Adrenal gland (tissue), 9 donors: ENCODE measurements at regions not wholly inside any gene's neighbourhood (a gene's known extent, or its start where the extent isn't known, plus 50 kb on each side); places are given as distances from the start of the nearest gene placed in this dataset.

Experiments used
- DNase-seq, 7 donors: peaks; one replicate each; pipeline ENCODE4 v3.0.0-alpha.2; 2019 to 2020
- H3K27ac ChIP-seq, 5 donors: fragments of 200-600 bp; sonication (generic) in 4 of 5; 1 replicate in 3 of 5; 2 replicates in 2 of 5; pipeline versions ENCODE4 v1.5.1 to v1.8.0; 2016 to 2020; ENCODE audit warnings: mild to moderate bottlenecking in 1 of 5
- H3K27me3 ChIP-seq: fragments of 200-600 bp; 2 replicates; pipeline ENCODE4 v1.8.0; 2021
- H3K36me3 ChIP-seq, 2 donors: fragments of 200-600 bp; replicated peaks in 1 of 2; 1 replicate in 1 of 2; 2 replicates in 1 of 2; pipeline versions ENCODE4 v1.5.1 to v1.8.0; 2018 to 2022
- H3K4me1 ChIP-seq, 2 donors: fragments of 200-600 bp; replicated peaks in 1 of 2; 1 replicate in 1 of 2; 2 replicates in 1 of 2; pipeline versions ENCODE4 v1.5.1 to v1.8.0; 2018 to 2021
- H3K4me3 ChIP-seq, 4 donors: fragments of 200-600 bp; sonication (generic) in 3 of 4; one replicate each; pipeline ENCODE4 v1.5.1; 2016 to 2018
- H3K9me3 ChIP-seq, 3 donors: fragments of 200-600 bp; sonication (generic) in 1 of 3; replicated peaks in 1 of 3; 1 replicate in 2 of 3; 2 replicates in 1 of 3; pipeline versions ENCODE4 v1.5.1 to v1.8.0; 2016 to 2021
- CTCF ChIP-seq, 6 experiments: fragments of 450-650 bp in 4 of 6; fragments of 200-600 bp in 2 of 6; sonication (generic) in 1 of 6; IDR thresholded peaks; 1 replicate in 5 of 6; 2 replicates in 1 of 6; pipeline versions ENCODE4 v1.5.1 to v1.8.0; 2016 to 2021; ENCODE audit warnings: antibody characterized with exemption in 6 of 6, mild to moderate bottlenecking in 2 of 6, moderate library complexity in 1 of 6
- POLR2A ChIP-seq, 2 donors: fragments of 450-650 bp; IDR thresholded peaks; one replicate each; pipeline ENCODE4 v1.6.1; 2017; ENCODE audit warnings: antibody characterized with exemption in 2 of 2, mild to moderate bottlenecking in 2 of 2, moderate library complexity in 1 of 2
- WGBS, 4 donors: extraction: QIAGEN DNeasy Blood & Tissue Kit in 2 of 4; methylation state at CpG; one replicate each; pipeline versions ENCODE4 v1.1.5 to v1.1.7; 2013 to 2017; 5-methylcytosine and 5-hydroxymethylcytosine counted together
- intact Hi-C, 2 donors: fragments of 100-400 bp; cut with DNase I; formaldehyde crosslinking; loops; one replicate each; pipeline versions ENCODE4 v1.14.1 to v1.15.0; 2022 to 2023
- donor health status: healthy with polysubstance abuse.
- donor health status: Bipolar disorder and iron deficiency.
- donor health status: DM: yes; HTN: yes; CAD: no.
- donor health status: DM: no; HTN: no; CAD: no.
- donor health status: DM: no; HTN: no; CAD: no.

GRCh38 chr3:194767446-194768207, 81.9 kb downstream of the FAM43A start:
- Histone ChIP-seq H3K4me1 (peaks cover 0 to 7% of the 10 kb centered on the region in 2 donors), H3K9me3 (no peaks in the 10 kb centered on the region), H3K27ac (no peak overlapping the region), H3K36me3 (no peaks in the 10 kb centered on the region), H3K27me3 (no peaks in the 10 kb centered on the region), H3K4me3 (no peak overlapping the region)
- intact Hi-C loops, result no loop called here
- no peak for DNase-seq
- no peak for TF ChIP-seq CTCF (IDR thresholded peaks at IDR 0.05)
- no peak for TF ChIP-seq POLR2A (IDR thresholded peaks at IDR 0.05)
- 77 to 86% (median 81%) methylated on average over 8 of the region's 8 CpGs for WGBS, 4 donors

- no peaks in the 10 kb centered on the region for H3K9me3 ChIP-seq
- no peak for DNase-seq
- H3K27me3 ChIP-seq, result no peaks in the 10 kb centered on the region
- H3K4me3 ChIP-seq, result peak overlapping the region in 1 of 4 donors; percentile 23
- H3K36me3 ChIP-seq, result no peaks in the 10 kb centered on the region
- TF ChIP-seq POLR2A (IDR thresholded peaks at IDR 0.05), result no peak
- no peak for TF ChIP-seq CTCF (IDR thresholded peaks at IDR 0.05)
- WGBS, 4 donors, result 77 to 86% (median 79%) methylated on average over 1 to 10 of the region's 10 CpGs
- intact Hi-C loops, result no loop called here
- H3K4me1 ChIP-seq, result peaks cover 0 to 7% of the 10 kb centered on the region in 2 donors
- no peak overlapping the region for H3K27ac ChIP-seq
Measured at GRCh38 chr3:194768586-194768985, 82.9 kb downstream of the FAM43A start.

GRCh38 chr3:194769020-194769643, 83.4 kb downstream of the FAM43A start:
- Histone ChIP-seq H3K4me1 (peaks cover 0 to 7% of the 10 kb centered on the region in 2 donors), H3K27ac (no peak overlapping the region), H3K4me3 (peak overlapping the region in 1 of 4 donors; percentile 47), H3K36me3 (no peaks in the 10 kb centered on the region), H3K9me3 (no peaks in the 10 kb centered on the region), H3K27me3 (no peaks in the 10 kb centered on the region)
- TF ChIP-seq CTCF (IDR thresholded peaks at IDR 0.05) (no peak), POLR2A (IDR thresholded peaks at IDR 0.05) (no peak)
- 1 to 4% (median 3%) methylated on average over 14 to 16 of the region's 16 CpGs for WGBS, 4 donors
- peak; percentile 85 to 97 (median 92) for DNase-seq
- intact Hi-C loops, result no loop called here

DNA sequence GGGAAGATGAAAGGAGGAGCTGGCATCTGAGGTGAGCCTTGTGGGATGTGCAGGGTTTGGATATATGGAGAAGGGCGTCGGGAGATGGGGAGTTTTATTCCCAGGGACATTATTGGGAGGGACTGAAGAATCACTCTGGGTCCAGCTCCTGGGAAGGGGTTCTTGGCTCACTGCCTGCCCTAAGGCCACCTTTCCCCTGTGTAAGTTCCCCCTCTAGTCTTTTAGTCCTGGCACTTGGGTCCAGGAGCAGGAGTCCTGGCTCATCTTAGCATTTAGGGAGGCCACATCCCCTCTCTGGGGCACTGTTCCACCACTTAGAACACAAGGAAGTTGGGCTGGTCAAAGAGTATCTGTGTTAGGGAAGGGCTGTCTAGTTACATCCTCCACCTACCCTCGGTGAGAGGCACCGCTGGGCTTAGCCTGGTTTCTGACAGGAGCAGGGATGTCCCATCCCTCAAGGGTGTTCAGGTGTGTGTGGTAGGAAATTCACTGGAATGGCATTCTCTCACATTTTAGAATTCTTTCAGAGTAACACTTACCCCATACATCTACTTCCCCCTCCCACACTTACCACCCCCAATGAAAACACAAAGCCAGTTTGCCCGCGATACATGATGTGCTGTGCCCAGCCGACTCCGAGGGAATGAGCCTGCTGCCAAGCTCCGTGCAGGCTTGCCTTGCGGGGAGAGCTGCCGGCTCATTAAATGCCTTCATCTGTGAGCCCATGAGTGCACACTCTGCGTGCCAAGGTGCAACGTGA, 86.7 kb downstream of the FAM43A start:
- TF ChIP-seq POLR2A (IDR thresholded peaks at IDR 0.05), result no peak
- TF ChIP-seq CTCF (IDR thresholded peaks at IDR 0.05), result no peak
- Histone ChIP-seq H3K4me3 (no peak overlapping the region), H3K27me3 (no peaks in the 10 kb centered on the region), H3K9me3 (no peaks in the 10 kb centered on the region), H3K4me1 (peaks cover 0 to 7% of the 10 kb centered on the region in 2 donors), H3K27ac (no peak overlapping the region), H3K36me3 (no peaks in the 10 kb centered on the region)
- no peak for DNase-seq
- intact Hi-C loops, result no loop called here
- 70 to 84% (median 76%) methylated on average over 11 to 13 of the region's 13 CpGs for WGBS, 4 donors
